ENCODE measurements at regions not wholly inside any gene's neighbourhood (a gene's known extent, or its start where the extent isn't known, plus 50 kb on each side); places are given as distances from the start of the nearest gene placed in this dataset.

DNA sequence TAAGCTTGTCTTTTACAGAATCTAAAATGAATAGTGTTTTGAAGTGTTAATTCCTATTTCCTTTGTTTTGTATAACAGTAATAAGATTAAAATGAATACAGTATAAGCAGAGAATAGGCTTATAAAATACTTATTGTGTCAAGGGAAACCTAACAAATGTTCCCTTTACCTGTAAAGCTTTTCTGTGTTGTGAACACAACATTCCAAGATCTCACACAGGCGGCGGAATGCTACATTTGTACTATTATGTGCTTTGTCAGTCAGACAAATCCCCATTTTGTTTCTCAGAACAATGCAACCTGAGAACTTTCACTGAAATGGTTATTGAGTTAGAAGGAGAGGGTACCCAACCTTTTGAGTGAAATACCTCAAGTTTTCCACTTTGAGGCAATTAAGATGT lies 1170.3 kb downstream of the OLFM4 start:
- TF ChIP-seq, protein P1, sequence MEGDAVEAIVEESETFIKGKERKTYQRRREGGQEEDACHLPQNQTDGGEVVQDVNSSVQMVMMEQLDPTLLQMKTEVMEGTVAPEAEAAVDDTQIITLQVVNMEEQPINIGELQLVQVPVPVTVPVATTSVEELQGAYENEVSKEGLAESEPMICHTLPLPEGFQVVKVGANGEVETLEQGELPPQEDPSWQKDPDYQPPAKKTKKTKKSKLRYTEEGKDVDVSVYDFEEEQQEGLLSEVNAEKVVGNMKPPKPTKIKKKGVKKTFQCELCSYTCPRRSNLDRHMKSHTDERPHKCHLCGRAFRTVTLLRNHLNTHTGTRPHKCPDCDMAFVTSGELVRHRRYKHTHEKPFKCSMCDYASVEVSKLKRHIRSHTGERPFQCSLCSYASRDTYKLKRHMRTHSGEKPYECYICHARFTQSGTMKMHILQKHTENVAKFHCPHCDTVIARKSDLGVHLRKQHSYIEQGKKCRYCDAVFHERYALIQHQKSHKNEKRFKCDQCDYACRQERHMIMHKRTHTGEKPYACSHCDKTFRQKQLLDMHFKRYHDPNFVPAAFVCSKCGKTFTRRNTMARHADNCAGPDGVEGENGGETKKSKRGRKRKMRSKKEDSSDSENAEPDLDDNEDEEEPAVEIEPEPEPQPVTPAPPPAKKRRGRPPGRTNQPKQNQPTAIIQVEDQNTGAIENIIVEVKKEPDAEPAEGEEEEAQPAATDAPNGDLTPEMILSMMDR (IDR thresholded peaks at IDR 0.05) = no peak
- TF ChIP-seq POLR2A (IDR thresholded peaks at IDR 0.05) = no peak

Data from thyroid gland (tissue), 4 donors.